HCT116 (cell line): ENCODE measurements at regions not wholly inside any gene's neighbourhood (a gene's known extent, or its start where the extent isn't known, plus 50 kb on each side); places are given as distances from the start of the nearest gene placed in this dataset.

Source experiments
- ATAC-seq: fragments of 200-7000 bp; cut with Tn5 transposase; 2 replicates; pipeline ENCODE4 v1.9.1; 2020; ENCODE audit warnings: mild to moderate bottlenecking, moderate library complexity
- BruUV-seq: library from RNA; stranded (reverse); fragments of 400-500 nt; replicated peaks from 2 replicates; lab custom pipeline; 2021; lab: Mats Ljungman, UMichigan
- CTCF ChIA-PET: fragments of 300-600 bp; sonication (Branson Sonifier 250); formaldehyde crosslinking; loops from one replicate; lab custom pipeline; 2021; ENCODE audit warnings: antibody characterized with exemption; lab: Charles Lee
- POLR2A ChIA-PET: fragments of 300-600, 350-600 bp; sonication (Branson Sonifier 250); formaldehyde crosslinking; loops from one replicate; lab custom pipeline; 2021; ENCODE audit warnings: antibody characterized with exemption; lab: Charles Lee
- RAD21 ChIA-PET, 2 experiments: fragments of 300-600 bp; sonication (Branson Sonifier 250); formaldehyde crosslinking; loops; one replicate each; lab custom pipeline; 2023; ENCODE audit warnings: low total read pairs in 2 of 2; ENCODE audit not compliant: uncharacterized antibody in 2 of 2, unreplicated experiment in 2 of 2, low non-redundant PET in 1 of 2; lab: Charles Lee
- DNase-seq: peaks from one replicate; pipeline ENCODE4 v3.0.0-alpha.2; 2010; ENCODE audit warnings: low read depth, low spot score
- H2AFZ ChIP-seq: fragments of 200-600 bp; shearing (Covaris generic), sonication (generic); 2 replicates; pipeline ENCODE4 v1.6.1; 2017; ENCODE audit warnings: low read depth, mixed run types, mixed read lengths, antibody characterized with exemption, low read length; ENCODE audit not compliant: poor library complexity, severe bottlenecking
- H3K27ac ChIP-seq: 2 replicates; pipeline ENCODE4 v1.5.1; 2012; ENCODE audit warnings: low read depth, low read length
- H3K27me3 ChIP-seq: fragments of 200-600 bp; sonication (generic); 2 replicates; pipeline ENCODE4 v1.6.1; 2016; ENCODE audit warnings: mixed run types, low read length, mixed read lengths; ENCODE audit not compliant: insufficient read depth
- H3K36me3 ChIP-seq, 2 experiments: fragments of 200-500 bp in 1 of 2; fragments of 200-600 bp in 1 of 2; sonication (Bioruptor generic) in 1 of 2; sonication (generic) in 1 of 2; 2 replicates each; pipeline versions ENCODE4 v1.5.1 to v1.6.1; 2014 to 2016; ENCODE audit warnings: low read length in 2 of 2, inconsistent platforms in 1 of 2, mixed read lengths in 1 of 2, mixed run types in 1 of 2; ENCODE audit not compliant: insufficient read depth in 2 of 2, control insufficient read depth in 1 of 2
- H3K4me1 ChIP-seq, 2 experiments: fragments of 200-600 bp in 1 of 2; sonication (generic) in 1 of 2; 2 replicates each; pipeline versions ENCODE4 v1.5.1 to v1.6.1; 2012 to 2017; ENCODE audit warnings: low read length in 2 of 2, inconsistent platforms in 1 of 2, mild to moderate bottlenecking in 1 of 2, mixed read lengths in 1 of 2, mixed run types in 1 of 2, moderate library complexity in 1 of 2; ENCODE audit not compliant: insufficient read depth in 2 of 2, control insufficient read depth in 1 of 2
- H3K4me2 ChIP-seq: fragments of 200-600 bp; sonication (generic); 2 replicates; pipeline ENCODE4 v1.6.1; 2017; ENCODE audit warnings: mixed run types, low read length, mixed read lengths
- H3K4me3 ChIP-seq, 2 experiments: fragments of 200-600 bp in 1 of 2; sonication (generic) in 1 of 2; replicated peaks in 1 of 2; 2 replicates each; pipeline ENCODE4 v1.5.1; 2011 to 2016; ENCODE audit warnings: low read length in 2 of 2, control low read depth in 1 of 2, low read depth in 1 of 2, mild to moderate bottlenecking in 1 of 2, mixed read lengths in 1 of 2, mixed run types in 1 of 2
- H3K79me2 ChIP-seq: fragments of 200-600 bp; sonication (generic); 2 replicates; pipeline ENCODE4 v1.6.1; 2017; ENCODE audit warnings: mild to moderate bottlenecking, mixed run types, low read length, moderate library complexity, mixed read lengths; ENCODE audit not compliant: insufficient read depth
- H3K9ac ChIP-seq: fragments of 200-600 bp; sonication (generic); 2 replicates; pipeline ENCODE4 v1.6.1; 2016; ENCODE audit warnings: low read length, mixed read lengths
- H3K9me2 ChIP-seq: fragments of 200-600 bp; sonication (generic), shearing (Covaris generic); 2 replicates; pipeline ENCODE4 v1.6.1; 2017; ENCODE audit warnings: mixed run types, mild to moderate bottlenecking, moderate library complexity; ENCODE audit not compliant: insufficient read depth
- H3K9me3 ChIP-seq, 2 experiments: fragments of 200-500 bp in 1 of 2; fragments of 200-600 bp in 1 of 2; sonication (Bioruptor generic) in 1 of 2; sonication (generic) in 1 of 2; 2 replicates each; pipeline ENCODE4 v1.6.1; 2014 to 2017; ENCODE audit warnings: low read length in 2 of 2, mixed read lengths in 2 of 2, inconsistent platforms in 1 of 2, low read depth in 1 of 2, mild to moderate bottlenecking in 1 of 2, mixed run types in 1 of 2, moderate library complexity in 1 of 2; ENCODE audit not compliant: control insufficient read depth in 1 of 2, insufficient read depth in 1 of 2
- H4K20me1 ChIP-seq: fragments of 200-600 bp; sonication (generic), shearing (Covaris generic); 2 replicates; pipeline ENCODE4 v1.6.1; 2017; ENCODE audit warnings: mixed run types, mild to moderate bottlenecking, moderate library complexity; ENCODE audit not compliant: insufficient read depth
- CBX3 ChIP-seq: IDR thresholded peaks from 2 replicates; pipeline ENCODE4 v1.6.1; 2012; ENCODE audit warnings: low read depth
- CTCF ChIP-seq, 3 experiments: fragments of 200-600 bp in 1 of 3; sonication (generic) in 1 of 3; IDR thresholded peaks in 2 of 3; conservative IDR thresholded peaks in 1 of 3; 2 replicates each; pipeline ENCODE4 v1.5.1; 2012 to 2017; ENCODE audit warnings: low read depth in 2 of 3, low read length in 2 of 3, antibody characterized with exemption in 1 of 3, borderline replicate concordance in 1 of 3, control low read depth in 1 of 3, mild to moderate bottlenecking in 1 of 3, mixed read lengths in 1 of 3, mixed run types in 1 of 3, moderate library complexity in 1 of 3; ENCODE audit not compliant: insufficient read depth in 1 of 3
- ELF1 ChIP-seq: IDR thresholded peaks from 2 replicates; pipeline ENCODE4 v1.6.1; 2012; ENCODE audit warnings: low read depth, borderline replicate concordance
- EZH2phosphoT487 ChIP-seq: fragments of 200-600 bp; IDR thresholded peaks from 2 replicates; pipeline ENCODE4 v1.6.1; 2018; ENCODE audit warnings: antibody characterized with exemption, borderline replicate concordance
- JUND ChIP-seq: IDR thresholded peaks from 2 replicates; pipeline ENCODE4 v1.6.1; 2012
- POLR2A ChIP-seq: IDR thresholded peaks from 2 replicates; pipeline ENCODE4 v1.7.0; 2011; ENCODE audit warnings: borderline replicate concordance; ENCODE audit not compliant: insufficient read depth, insufficient read length; ENCODE audit errors: extremely low read depth
- POLR2AphosphoS5 ChIP-seq: IDR thresholded peaks from 2 replicates; pipeline ENCODE4 v1.6.1; 2011; ENCODE audit warnings: mild to moderate bottlenecking, low read depth, low read length, moderate library complexity
- REST ChIP-seq: IDR thresholded peaks from 2 replicates; pipeline ENCODE4 v1.6.1; 2012; ENCODE audit warnings: low read depth
- SRF ChIP-seq: IDR thresholded peaks from 2 replicates; pipeline ENCODE4 v1.6.1; 2012; ENCODE audit warnings: low read depth
- TCF7L2 ChIP-seq: IDR thresholded peaks from 2 replicates; pipeline ENCODE4 v1.7.0; 2011; ENCODE audit warnings: borderline replicate concordance, inconsistent platforms; ENCODE audit not compliant: insufficient read depth, insufficient read length; ENCODE audit errors: extremely low read depth
- YY1 ChIP-seq: IDR thresholded peaks from 2 replicates; pipeline ENCODE4 v1.6.1; 2011; ENCODE audit warnings: low read length, low read depth, moderate library complexity, mild to moderate bottlenecking; ENCODE audit not compliant: insufficient replicate concordance; ENCODE audit errors: extremely low read depth
- ZBTB33 ChIP-seq: IDR thresholded peaks from 2 replicates; pipeline ENCODE4 v1.6.1; 2011; ENCODE audit warnings: mild to moderate bottlenecking, low read length, moderate library complexity; ENCODE audit not compliant: insufficient replicate concordance; ENCODE audit errors: extremely low read depth
- ZFX ChIP-seq: fragments of 450-650 bp; IDR thresholded peaks from 2 replicates; pipeline ENCODE4 v1.6.1; 2017
- intact Hi-C: fragments of 100-400 bp; cut with micrococcal nuclease; formaldehyde crosslinking; loops from 2 replicates; pipeline ENCODE4 v1.10.0; 2022

- CTCF ChIA-PET: no interaction called here
- Histone ChIP-seq H4K20me1 (no peaks in the 10 kb centered on the region), H3K4me2 (no peak overlapping the region), H2AFZ (no peak overlapping the region), H3K36me3 (no peaks in the 10 kb centered on the region), H3K9me3 (no peaks in the 10 kb centered on the region)
- POLR2A ChIA-PET: no interaction called here
- no TSS peak for BruUV-seq
- TF ChIP-seq REST (no peak), EZH2phosphoT487 (no peak), POLR2A (no peak)
- TF ChIP-seq, all 23 proteins: peak for 0
- intact Hi-C loops: no loop called here
- Histone ChIP-seq H3K9me2 (no peaks in the 10 kb centered on the region), H3K27me3 (peaks cover 39% of the 10 kb centered on the region), H3K27ac (no peak overlapping the region), H3K9ac (no peak overlapping the region), H3K79me2 (no peaks in the 10 kb centered on the region), H3K4me3 (no peak overlapping the region), H3K4me1 (no peaks in the 10 kb centered on the region)
- ATAC-seq (no peak), DNase-seq (no peak)
- RAD21 ChIA-PET: no interaction called here
Observed at GRCh38 chr16:47966325-47966724, 189.5 kb downstream of the ABCC12 start.

- no peak for DNase-seq
- Histone ChIP-seq H3K4me2 (no peak overlapping the region), H3K9me3 (no peaks in the 10 kb centered on the region), H2AFZ (no peak overlapping the region), H4K20me1 (no peaks in the 10 kb centered on the region), H3K27me3 (peaks cover 42% of the 10 kb centered on the region), H3K27ac (no peak overlapping the region), H3K36me3 (no peaks in the 10 kb centered on the region), H3K79me2 (no peaks in the 10 kb centered on the region), H3K9me2 (no peaks in the 10 kb centered on the region), H3K4me3 (no peak overlapping the region), H3K9ac (no peak overlapping the region), H3K4me1 (no peaks in the 10 kb centered on the region)
- no TSS peak for BruUV-seq
- CTCF ChIA-PET: no interaction called here
- ATAC-seq: no peak
- RAD21 ChIA-PET: no interaction called here
- intact Hi-C loops: no loop called here
- POLR2A ChIA-PET: no interaction called here
- TF ChIP-seq CBX3 (no peak), YY1 (no peak), SRF (no peak), JUND (no peak), ZFX (no peak), ELF1 (no peak), TCF7L2 (no peak), CTCF (IDR thresholded peaks at IDR 0.05 in 2 of 3, conservative IDR thresholded peaks at IDR 0.05 in 1 of 3; ENCODE audit: borderline replicate concordance in 1 of 3, insufficient read depth in 1 of 3, low read depth in 2 of 3, low read length in 2 of 3) (no peak), ZBTB33 (no peak), POLR2AphosphoS5 (no peak), EZH2phosphoT487 (no peak)
Observed at GRCh38 chr16:47965439-47965838, 190.4 kb downstream of the ABCC12 start.
